ENCODE measurements at regions not wholly inside any gene's neighbourhood (a gene's known extent, or its start where the extent isn't known, plus 50 kb on each side); places are given as distances from the start of the nearest gene placed in this dataset.

DNA sequence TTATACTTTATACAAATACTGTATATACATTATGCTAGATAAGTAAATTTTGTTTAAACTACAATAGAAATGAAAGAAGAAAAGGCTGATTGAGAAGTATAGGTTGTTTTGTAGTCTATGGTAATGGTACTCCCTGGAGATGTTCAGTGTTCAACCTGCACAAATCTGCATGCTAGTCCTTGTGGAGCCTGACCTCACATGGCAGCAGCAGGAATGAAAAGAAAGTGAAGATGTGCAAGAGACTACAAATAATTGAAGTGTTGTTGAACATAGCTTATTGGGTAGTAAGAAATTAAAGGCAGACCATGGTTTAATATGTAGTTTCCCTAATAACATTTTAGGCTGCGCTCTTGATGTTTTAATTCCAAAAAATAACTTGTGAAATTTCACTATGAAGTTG, 201.2 kb downstream of the TGFB2 start:
- Histone ChIP-seq H3K36me3 (ENCODE audit: control insufficient read depth in 3 of 3, insufficient read depth in 3 of 3, low read length in 3 of 3) (no peaks in the 10 kb centered on the region), H3K9ac (ENCODE audit: low read depth in 1 of 3, low read length in 3 of 3) (no peak overlapping the region), H3K27me3 (ENCODE audit: control insufficient read depth in 3 of 3, insufficient read depth in 3 of 3, low read length in 3 of 3) (no peaks in the 10 kb centered on the region), H3K27ac (ENCODE audit: low read depth, low read length) (no peak overlapping the region), H3K4me3 (ENCODE audit: low read length in 3 of 3) (no peak overlapping the region), H3K9me3 (ENCODE audit: control insufficient read depth in 3 of 3, low read length in 3 of 3) (no peaks in the 10 kb centered on the region), H3K4me1 (ENCODE audit: control insufficient read depth in 3 of 3, insufficient read depth in 3 of 3, low read length in 3 of 3) (no peaks in the 10 kb centered on the region)

DNA sequence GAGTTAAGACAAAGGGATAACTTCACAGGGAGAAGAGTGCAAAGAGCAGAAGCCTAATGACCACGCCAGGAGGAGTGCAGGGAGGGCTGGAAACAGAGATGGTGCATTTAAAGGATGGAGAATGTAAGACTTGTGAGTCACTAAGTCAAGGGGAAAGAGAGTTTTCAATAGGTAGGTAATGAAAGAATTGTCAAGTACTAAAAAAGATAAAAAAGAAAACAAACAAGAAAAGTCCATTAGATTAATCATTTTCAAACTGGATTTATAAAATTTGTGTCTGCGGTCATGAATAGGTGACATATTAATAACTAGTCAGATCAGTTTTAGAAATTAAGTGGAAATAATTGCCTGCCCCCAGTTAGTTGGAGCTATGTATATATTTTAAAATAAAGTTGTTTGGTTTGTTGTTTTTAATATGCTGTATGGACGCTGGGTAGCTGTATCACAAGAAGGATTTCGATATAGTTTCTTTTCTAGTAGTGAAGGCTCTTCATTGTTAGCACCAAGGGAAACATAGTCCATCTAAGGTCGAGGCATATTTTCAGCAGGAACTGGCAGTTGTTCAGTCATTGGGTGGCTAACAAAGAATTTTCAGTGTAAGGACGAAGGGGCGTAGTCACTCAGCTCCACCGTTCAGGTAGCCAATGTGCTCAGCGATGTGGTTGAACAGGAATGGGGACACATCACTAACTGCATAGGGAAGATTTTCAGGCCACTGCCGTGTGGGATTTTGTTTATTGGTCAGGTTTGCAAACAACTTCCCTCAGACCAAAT, 203.0 kb downstream of the TGFB2 start:
- H3K4me1 ChIP-seq (ENCODE audit: control insufficient read depth in 3 of 3, insufficient read depth in 3 of 3, low read length in 3 of 3) = no peaks in the 10 kb centered on the region
- no peak overlapping the region for H3K27ac ChIP-seq (ENCODE audit: low read depth, low read length)
- no peaks in the 10 kb centered on the region for H3K27me3 ChIP-seq (ENCODE audit: control insufficient read depth in 3 of 3, insufficient read depth in 3 of 3, low read length in 3 of 3)
- no peaks in the 10 kb centered on the region for H3K9me3 ChIP-seq (ENCODE audit: control insufficient read depth in 3 of 3, low read length in 3 of 3)
- H3K36me3 ChIP-seq (ENCODE audit: control insufficient read depth in 3 of 3, insufficient read depth in 3 of 3, low read length in 3 of 3) = no peaks in the 10 kb centered on the region
- no peak overlapping the region for H3K9ac ChIP-seq (ENCODE audit: low read depth in 1 of 3, low read length in 3 of 3)
- no peak overlapping the region for H3K4me3 ChIP-seq (ENCODE audit: low read length in 3 of 3)

DNA sequence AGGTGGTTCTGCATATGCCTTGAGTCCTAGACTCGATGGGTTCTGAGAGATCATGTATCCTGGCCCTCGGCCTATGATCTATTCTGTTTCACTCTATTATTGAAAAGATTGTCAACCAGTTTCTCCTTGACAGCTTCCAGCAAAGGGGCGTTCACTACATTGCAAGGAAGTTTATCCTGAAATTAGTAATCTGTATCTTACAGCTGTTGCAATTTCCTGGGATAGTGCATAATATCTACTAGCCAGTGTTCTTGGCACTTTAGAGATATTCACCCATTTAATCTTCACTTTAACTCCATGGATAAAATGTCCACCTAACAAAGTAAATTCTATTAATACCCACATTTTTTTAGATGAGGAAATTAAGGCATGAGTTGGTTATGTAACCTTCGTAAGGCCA, 203.6 kb downstream of the TGFB2 start:
- Histone ChIP-seq H3K27me3 (ENCODE audit: control insufficient read depth in 3 of 3, insufficient read depth in 3 of 3, low read length in 3 of 3) (no peaks in the 10 kb centered on the region), H3K9ac (ENCODE audit: low read depth in 1 of 3, low read length in 3 of 3) (no peak overlapping the region), H3K27ac (ENCODE audit: low read depth, low read length) (no peak overlapping the region), H3K36me3 (ENCODE audit: control insufficient read depth in 3 of 3, insufficient read depth in 3 of 3, low read length in 3 of 3) (no peaks in the 10 kb centered on the region), H3K4me3 (ENCODE audit: low read length in 3 of 3) (no peak overlapping the region), H3K9me3 (ENCODE audit: control insufficient read depth in 3 of 3, low read length in 3 of 3) (no peaks in the 10 kb centered on the region), H3K4me1 (ENCODE audit: control insufficient read depth in 3 of 3, insufficient read depth in 3 of 3, low read length in 3 of 3) (no peaks in the 10 kb centered on the region)

DNA sequence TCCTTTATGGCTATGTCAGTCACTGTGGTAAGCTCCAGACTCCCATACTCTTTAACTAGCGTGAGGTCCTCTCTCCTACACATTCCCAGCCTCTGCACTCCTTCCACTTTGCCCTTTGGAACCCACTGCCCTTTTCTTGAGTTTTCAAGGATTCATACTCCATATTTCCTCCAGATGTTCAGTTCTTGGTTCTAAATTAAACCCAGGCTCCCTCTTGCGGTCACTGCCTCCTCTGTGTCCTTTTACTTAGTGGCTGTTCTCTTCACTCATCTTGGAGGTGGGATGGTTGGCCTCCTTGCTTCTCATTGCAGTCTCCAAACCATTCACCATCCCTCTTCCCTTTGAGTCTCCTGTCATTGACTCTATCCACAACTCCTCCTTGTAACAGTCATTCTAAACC, 208.1 kb downstream of the TGFB2 start:
- Histone ChIP-seq H3K9ac (ENCODE audit: low read depth in 1 of 3, low read length in 3 of 3) (no peak overlapping the region), H3K9me3 (ENCODE audit: control insufficient read depth in 3 of 3, low read length in 3 of 3) (no peaks in the 10 kb centered on the region), H3K36me3 (ENCODE audit: control insufficient read depth in 3 of 3, insufficient read depth in 3 of 3, low read length in 3 of 3) (no peaks in the 10 kb centered on the region), H3K27me3 (ENCODE audit: control insufficient read depth in 3 of 3, insufficient read depth in 3 of 3, low read length in 3 of 3) (no peaks in the 10 kb centered on the region), H3K27ac (ENCODE audit: low read depth, low read length) (no peak overlapping the region), H3K4me1 (ENCODE audit: control insufficient read depth in 3 of 3, insufficient read depth in 3 of 3, low read length in 3 of 3) (peaks cover 0 to 3% (median 0%) of the 10 kb centered on the region in 3 donors), H3K4me3 (ENCODE audit: low read length in 3 of 3) (no peak overlapping the region)

DNA sequence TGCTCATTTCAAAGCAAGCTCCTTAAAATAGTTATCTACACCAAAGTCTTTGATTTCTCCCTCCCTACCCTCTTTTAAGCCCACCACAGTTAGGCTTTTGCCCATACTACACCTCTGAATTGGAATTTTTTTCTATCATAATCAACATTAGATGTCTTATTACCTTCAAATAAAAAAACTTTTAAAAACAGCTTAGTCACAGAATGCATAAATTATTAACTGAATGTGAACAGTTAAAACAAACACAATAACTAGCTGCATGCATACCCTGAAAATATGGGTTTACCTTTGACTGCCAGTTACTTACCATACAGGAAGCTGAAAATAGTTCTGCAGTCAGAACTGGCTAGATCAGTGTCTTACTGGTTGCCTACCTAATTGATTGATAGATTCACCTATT, 210.9 kb downstream of the TGFB2 start:
- Histone ChIP-seq H3K9ac (ENCODE audit: low read depth in 1 of 3, low read length in 3 of 3) (no peak overlapping the region), H3K27ac (ENCODE audit: low read depth, low read length) (no peak overlapping the region), H3K36me3 (ENCODE audit: control insufficient read depth in 3 of 3, insufficient read depth in 3 of 3, low read length in 3 of 3) (no peaks in the 10 kb centered on the region), H3K9me3 (ENCODE audit: control insufficient read depth in 3 of 3, low read length in 3 of 3) (no peaks in the 10 kb centered on the region), H3K27me3 (ENCODE audit: control insufficient read depth in 3 of 3, insufficient read depth in 3 of 3, low read length in 3 of 3) (no peaks in the 10 kb centered on the region), H3K4me3 (ENCODE audit: low read length in 3 of 3) (no peak overlapping the region), H3K4me1 (ENCODE audit: control insufficient read depth in 3 of 3, insufficient read depth in 3 of 3, low read length in 3 of 3) (peaks cover 0 to 3% (median 0%) of the 10 kb centered on the region in 3 donors)

DNA sequence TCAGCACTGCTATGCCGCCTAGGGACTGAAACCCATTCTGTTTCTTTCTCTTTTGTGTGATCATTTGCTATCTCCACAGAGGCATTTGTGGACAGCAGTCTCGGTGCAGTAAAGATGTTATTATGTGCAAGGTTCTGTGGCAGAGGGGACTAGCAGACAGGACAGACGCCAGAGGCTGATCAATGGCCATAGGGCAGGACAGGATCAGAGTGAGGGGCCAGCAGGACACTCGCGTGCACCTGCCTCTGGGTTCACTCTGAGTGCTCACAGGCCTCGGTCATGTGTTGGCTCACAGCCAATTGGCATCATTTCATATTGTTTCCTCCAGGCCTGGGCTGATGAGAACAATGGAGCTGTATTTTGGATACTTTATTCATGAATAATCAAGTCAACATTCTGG, 212.6 kb downstream of the TGFB2 start:
- Histone ChIP-seq H3K27ac (ENCODE audit: low read depth, low read length) (no peak overlapping the region), H3K9me3 (ENCODE audit: control insufficient read depth in 3 of 3, low read length in 3 of 3) (no peaks in the 10 kb centered on the region), H3K27me3 (ENCODE audit: control insufficient read depth in 3 of 3, insufficient read depth in 3 of 3, low read length in 3 of 3) (no peaks in the 10 kb centered on the region)

DNA sequence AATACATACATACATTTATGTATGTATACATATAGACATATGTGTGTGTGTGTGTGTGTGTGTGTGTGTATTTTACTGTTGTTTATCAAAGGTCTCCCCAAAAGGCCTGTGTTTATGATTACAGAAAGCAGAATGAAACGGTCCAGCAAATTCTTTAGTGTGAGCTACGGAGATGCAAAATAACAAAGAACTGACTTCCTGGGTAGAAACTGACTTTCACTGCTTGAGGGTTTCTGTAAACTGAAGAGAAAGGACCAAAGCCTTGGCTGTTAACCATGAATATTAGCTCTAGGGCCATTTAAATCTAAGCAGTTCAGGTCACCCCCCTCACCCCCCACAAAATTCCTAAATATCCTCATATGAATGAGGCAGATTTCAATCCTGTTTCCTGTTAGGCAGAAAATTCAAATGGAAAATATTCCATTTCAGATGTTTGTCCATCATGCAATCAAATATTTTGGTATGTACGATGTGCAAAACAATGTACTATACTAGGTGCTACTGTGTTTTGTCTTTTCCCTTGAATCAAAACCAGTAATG, 213.2 kb downstream of the TGFB2 start:
- Histone ChIP-seq H3K27me3 (ENCODE audit: control insufficient read depth in 3 of 3, insufficient read depth in 3 of 3, low read length in 3 of 3) (no peaks in the 10 kb centered on the region), H3K4me3 (ENCODE audit: low read length in 3 of 3) (no peak overlapping the region), H3K9ac (ENCODE audit: low read depth in 1 of 3, low read length in 3 of 3) (no peak overlapping the region), H3K36me3 (ENCODE audit: control insufficient read depth in 3 of 3, insufficient read depth in 3 of 3, low read length in 3 of 3) (no peaks in the 10 kb centered on the region), H3K9me3 (ENCODE audit: control insufficient read depth in 3 of 3, low read length in 3 of 3) (no peaks in the 10 kb centered on the region), H3K27ac (ENCODE audit: low read depth, low read length) (no peak overlapping the region), H3K4me1 (ENCODE audit: control insufficient read depth in 3 of 3, insufficient read depth in 3 of 3, low read length in 3 of 3) (peaks cover 0 to 3% (median 0%) of the 10 kb centered on the region in 3 donors)

More for the DNA sequence above, 212.6 kb downstream of the TGFB2 start:
- H3K4me3 ChIP-seq (ENCODE audit: low read length in 3 of 3) = no peak overlapping the region
- peaks cover 0 to 3% (median 0%) of the 10 kb centered on the region in 3 donors for H3K4me1 ChIP-seq (ENCODE audit: control insufficient read depth in 3 of 3, insufficient read depth in 3 of 3, low read length in 3 of 3)
- H3K9ac ChIP-seq (ENCODE audit: low read depth in 1 of 3, low read length in 3 of 3) = no peak overlapping the region
- H3K36me3 ChIP-seq (ENCODE audit: control insufficient read depth in 3 of 3, insufficient read depth in 3 of 3, low read length in 3 of 3) = no peaks in the 10 kb centered on the region

DNA sequence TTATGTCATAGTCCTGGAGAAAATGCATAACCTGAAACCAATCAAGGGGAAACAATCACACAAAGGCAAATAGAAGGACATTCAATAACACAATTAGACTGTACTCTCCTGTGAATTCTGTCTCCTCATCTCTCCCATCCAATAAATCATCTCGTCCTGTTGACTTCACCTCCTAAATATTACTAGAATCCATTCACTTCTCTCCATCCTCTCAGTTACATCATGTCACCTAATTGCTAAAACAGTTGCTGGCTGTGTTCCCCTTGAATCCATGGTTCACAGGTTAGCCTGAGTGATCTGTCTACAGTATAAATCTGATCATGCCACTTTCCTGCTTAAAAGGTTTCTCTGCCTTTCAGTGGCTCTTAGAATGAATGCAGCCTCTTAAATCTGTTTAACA, 220.2 kb downstream of the TGFB2 start:
- Histone ChIP-seq H3K4me1 (ENCODE audit: control insufficient read depth in 3 of 3, insufficient read depth in 3 of 3, low read length in 3 of 3) (no peaks in the 10 kb centered on the region), H3K4me3 (ENCODE audit: low read length in 3 of 3) (no peak overlapping the region), H3K27ac (ENCODE audit: low read depth, low read length) (no peak overlapping the region), H3K36me3 (ENCODE audit: control insufficient read depth in 3 of 3, insufficient read depth in 3 of 3, low read length in 3 of 3) (no peaks in the 10 kb centered on the region), H3K9me3 (ENCODE audit: control insufficient read depth in 3 of 3, low read length in 3 of 3) (no peaks in the 10 kb centered on the region), H3K27me3 (ENCODE audit: control insufficient read depth in 3 of 3, insufficient read depth in 3 of 3, low read length in 3 of 3) (no peaks in the 10 kb centered on the region), H3K9ac (ENCODE audit: low read depth in 1 of 3, low read length in 3 of 3) (no peak overlapping the region)

DNA sequence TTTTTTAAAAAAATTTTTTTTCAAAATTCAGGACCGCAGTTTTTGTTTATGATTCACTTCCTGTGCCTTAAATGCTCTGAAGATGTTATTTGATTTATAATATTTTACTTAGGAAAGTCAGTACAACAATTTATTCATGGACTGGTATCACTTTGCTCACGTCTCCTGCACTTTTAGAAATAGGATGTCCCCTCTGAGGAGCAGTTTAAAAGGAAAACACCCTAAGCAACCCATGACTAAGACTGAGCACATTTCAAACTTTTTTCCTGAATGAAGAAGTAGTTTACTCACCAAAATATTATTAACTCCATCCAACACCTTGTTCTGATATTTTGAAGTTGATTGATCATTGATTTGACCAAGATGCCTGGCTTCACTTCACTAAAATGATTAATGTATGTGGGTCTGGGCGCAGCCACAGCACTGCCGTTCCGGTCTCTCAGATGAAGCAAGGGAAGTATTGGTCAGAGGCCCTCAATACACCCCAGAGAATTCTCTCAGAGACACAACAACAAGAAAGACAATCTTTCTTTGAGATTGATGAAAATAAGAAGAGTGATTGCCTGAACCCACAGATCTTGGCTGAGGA, 223.9 kb downstream of the TGFB2 start:
- H3K36me3 ChIP-seq (ENCODE audit: control insufficient read depth in 3 of 3, insufficient read depth in 3 of 3, low read length in 3 of 3) = no peaks in the 10 kb centered on the region
- no peaks in the 10 kb centered on the region for H3K9me3 ChIP-seq (ENCODE audit: control insufficient read depth in 3 of 3, low read length in 3 of 3)
- H3K27ac ChIP-seq (ENCODE audit: low read depth, low read length) = no peak overlapping the region
- no peak overlapping the region for H3K9ac ChIP-seq (ENCODE audit: low read depth in 1 of 3, low read length in 3 of 3)
- no peak overlapping the region for H3K4me3 ChIP-seq (ENCODE audit: low read length in 3 of 3)
- no peaks in the 10 kb centered on the region for H3K27me3 ChIP-seq (ENCODE audit: control insufficient read depth in 3 of 3, insufficient read depth in 3 of 3, low read length in 3 of 3)
- H3K4me1 ChIP-seq (ENCODE audit: control insufficient read depth in 3 of 3, insufficient read depth in 3 of 3, low read length in 3 of 3) = no peaks in the 10 kb centered on the region

DNA sequence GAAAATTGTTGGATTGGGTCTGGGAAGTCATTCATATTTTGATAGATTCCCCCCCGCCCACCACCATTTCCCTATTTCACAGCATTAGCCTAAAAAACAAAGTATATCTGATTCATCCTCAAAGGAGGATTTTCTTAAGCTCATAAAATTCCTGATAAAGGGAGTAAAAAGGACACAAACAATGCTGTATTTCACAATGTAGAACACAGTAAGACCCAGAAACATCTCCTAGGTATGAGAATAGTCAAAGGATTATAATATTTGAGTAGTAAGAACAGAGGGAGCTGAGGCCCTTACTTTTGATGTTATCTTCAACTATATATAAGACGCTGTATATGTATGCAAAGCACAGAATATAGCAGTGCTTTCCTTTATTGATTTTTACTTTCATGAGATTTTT, 225.3 kb downstream of the TGFB2 start:
- Histone ChIP-seq H3K4me3 (ENCODE audit: low read length in 3 of 3) (no peak overlapping the region), H3K9me3 (ENCODE audit: control insufficient read depth in 3 of 3, low read length in 3 of 3) (no peaks in the 10 kb centered on the region), H3K9ac (ENCODE audit: low read depth in 1 of 3, low read length in 3 of 3) (no peak overlapping the region), H3K4me1 (ENCODE audit: control insufficient read depth in 3 of 3, insufficient read depth in 3 of 3, low read length in 3 of 3) (no peaks in the 10 kb centered on the region), H3K27me3 (ENCODE audit: control insufficient read depth in 3 of 3, insufficient read depth in 3 of 3, low read length in 3 of 3) (no peaks in the 10 kb centered on the region), H3K36me3 (ENCODE audit: control insufficient read depth in 3 of 3, insufficient read depth in 3 of 3, low read length in 3 of 3) (no peaks in the 10 kb centered on the region), H3K27ac (ENCODE audit: low read depth, low read length) (no peak overlapping the region)

Measured in skeletal muscle tissue (tissue), 3 donors.